ENCODE measurements at regions not wholly inside any gene's neighbourhood (a gene's known extent, or its start where the extent isn't known, plus 50 kb on each side); places are given as distances from the start of the nearest gene placed in this dataset.

GRCh38 chr14:56512521-56512920, 67.1 kb upstream of the TMEM260 start:
- DNase-seq, result no peak

GRCh38 chr14:56514663-56515371, 64.8 kb upstream of the TMEM260 start:
- no peak for DNase-seq

GRCh38 chr14:56515739-56516138, 63.9 kb upstream of the TMEM260 start:
- DNase-seq, result no peak

GRCh38 chr14:56522403-56522802, 57.2 kb upstream of the TMEM260 start:
- DNase-seq, result no peak

- no peak for DNase-seq
Observed at GRCh38 chr14:56524971-56525677, 54.5 kb upstream of the TMEM260 start.

DNA sequence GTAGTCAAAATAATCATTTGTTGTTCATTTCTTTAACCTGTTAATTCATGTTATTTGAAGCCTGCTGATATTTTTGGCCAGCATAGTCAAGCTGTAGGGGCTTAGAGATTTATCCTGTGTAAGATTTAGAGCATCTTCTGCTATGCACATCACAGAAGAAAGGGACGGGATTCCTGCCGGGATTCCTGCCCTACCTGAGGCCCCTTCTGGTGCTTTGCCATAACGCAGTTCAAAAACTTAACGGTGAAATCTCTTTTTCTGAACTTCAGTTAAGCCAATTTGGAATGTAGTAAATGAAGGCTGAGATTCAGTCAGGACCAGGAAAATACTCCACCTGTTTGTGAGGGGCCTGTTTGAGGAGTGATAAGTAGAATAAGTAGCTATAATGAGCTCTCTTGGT, 50.7 kb upstream of the TMEM260 start:
- DNase-seq, result no peak
